Body of pancreas (tissue), 4 donors: ENCODE measurements at regions not wholly inside any gene's neighbourhood (a gene's known extent, or its start where the extent isn't known, plus 50 kb on each side); places are given as distances from the start of the nearest gene placed in this dataset.
"Not testable (repeated sequence)": the region's sequence is repeated elsewhere in the genome, so short reads cannot be mapped to it uniquely, and the experiment has no call there.

Experiments
- ATAC-seq: fragments of 150-250 bp; one replicate; pipeline ENCODE4 v1.9.1; 2016
- DNase-seq, 4 donors: peaks; one replicate each; pipeline ENCODE4 v3.0.0-alpha.2; 2019
- H3K27ac ChIP-seq, 4 donors: fragments of 200-600 bp; sonication (generic); 1 replicate in 3 of 4; 2 replicates in 1 of 4; pipeline versions ENCODE4 v1.5.1 to v1.6.1; 2016 to 2019; ENCODE audit warnings: mild to moderate bottlenecking in 1 of 4, mixed read lengths in 1 of 4, moderate library complexity in 1 of 4
- H3K27me3 ChIP-seq, 2 donors: fragments of 200-600 bp; sonication (generic); one replicate each; pipeline ENCODE4 v1.6.0; 2016; ENCODE audit warnings: mild to moderate bottlenecking in 1 of 2
- H3K36me3 ChIP-seq, 2 donors: fragments of 200-600 bp; sonication (generic); replicated peaks in 1 of 2; 2 replicates each; pipeline ENCODE4 v1.5.1; 2016; ENCODE audit warnings: low read depth in 2 of 2; ENCODE audit not compliant: insufficient read depth in 1 of 2
- H3K4me1 ChIP-seq: fragments of 200-600 bp; sonication (generic); one replicate; pipeline ENCODE4 v1.6.0; 2016
- H3K4me3 ChIP-seq, 2 donors: fragments of 200-600 bp; sonication (generic); 1 replicate in 1 of 2; 2 replicates in 1 of 2; pipeline ENCODE4 v1.5.1; 2016 to 2019
- H3K9me3 ChIP-seq, 3 donors: fragments of 200-600 bp; sonication (generic); 1 replicate in 2 of 3; 2 replicates in 1 of 3; pipeline ENCODE4 v1.5.1; 2016
- CTCF ChIP-seq, 7 experiments: fragments of 450-650 bp in 4 of 7; fragments of 200-600 bp in 3 of 7; sonication (generic) in 3 of 7; IDR thresholded peaks; one replicate each; pipeline ENCODE4 v1.5.1; 2016 to 2019; ENCODE audit warnings: antibody characterized with exemption in 7 of 7
- POLR2A ChIP-seq, 3 donors: fragments of 450-650 bp; IDR thresholded peaks; one replicate each; pipeline ENCODE4 v1.6.1; 2016; ENCODE audit warnings: antibody characterized with exemption in 3 of 3, mild to moderate bottlenecking in 2 of 3
- WGBS, 2 donors: methylation state at CpG; one replicate each; pipeline ENCODE4 v1.1.5; 2017; 5-methylcytosine and 5-hydroxymethylcytosine counted together
- intact Hi-C: fragments of 100-400 bp; cut with DNase I; formaldehyde crosslinking; loops from one replicate; pipeline ENCODE4 v1.15.1; 2023

GRCh38 chr2:150676747-150677383 is 189.4 kb upstream of the RND3 start:
- TF ChIP-seq POLR2A (IDR thresholded peaks at IDR 0.05) (no peak), CTCF (IDR thresholded peaks at IDR 0.05) (no peak)
- ATAC-seq (no peak), DNase-seq (no peak)
- intact Hi-C loops, result no loop called here
- Histone ChIP-seq H3K27me3 (no peaks in the 10 kb centered on the region), H3K27ac (no peak overlapping the region), H3K36me3 (no peaks in the 10 kb centered on the region), H3K4me3 (no peak overlapping the region), H3K9me3 (no peaks in the 10 kb centered on the region), H3K4me1 (no peaks in the 10 kb centered on the region)
- WGBS, 2 donors, result 48 to 51% methylated on average over 3 of the region's 3 CpGs

GRCh38 chr2:150675807-150676206 is 188.3 kb upstream of the RND3 start:
- TF ChIP-seq CTCF (IDR thresholded peaks at IDR 0.05), result no peak
- 67 to 76% methylated on average over 2 of the region's 2 CpGs for WGBS, 2 donors

GRCh38 chr2:150674283-150674682 is 186.8 kb upstream of the RND3 start:
- Histone ChIP-seq H3K4me1 (no peaks in the 10 kb centered on the region), H3K36me3 (no peaks in the 10 kb centered on the region), H3K27me3 (no peaks in the 10 kb centered on the region), H3K9me3 (no peaks in the 10 kb centered on the region), H3K4me3 (no peak overlapping the region), H3K27ac (no peak overlapping the region)
- ATAC-seq (no peak), DNase-seq (no peak)
- intact Hi-C loops, result no loop called here
- 61 to 67% methylated on average over 3 of the region's 3 CpGs for WGBS, 2 donors
- TF ChIP-seq CTCF (IDR thresholded peaks at IDR 0.05) (no peak), POLR2A (IDR thresholded peaks at IDR 0.05) (no peak)

More at GRCh38 chr2:150675807-150676206, 188.3 kb upstream of the RND3 start:
- DNase-seq (no peak), ATAC-seq (no peak)
- intact Hi-C loops, result no loop called here
- Histone ChIP-seq H3K4me3 (no peak overlapping the region), H3K4me1 (no peaks in the 10 kb centered on the region), H3K36me3 (no peaks in the 10 kb centered on the region), H3K27ac (no peak overlapping the region), H3K27me3 (no peaks in the 10 kb centered on the region), H3K9me3 (no peaks in the 10 kb centered on the region)

GRCh38 chr2:150672311-150672710 is 184.8 kb upstream of the RND3 start:
- Histone ChIP-seq H3K9me3 (no peaks in the 10 kb centered on the region), H3K36me3 (no peaks in the 10 kb centered on the region), H3K27me3 (no peaks in the 10 kb centered on the region), H3K4me3 (no peak overlapping the region), H3K27ac (no peak overlapping the region), H3K4me1 (no peaks in the 10 kb centered on the region)
- intact Hi-C loops, result no loop called here
- TF ChIP-seq POLR2A (IDR thresholded peaks at IDR 0.05) (no peak), CTCF (IDR thresholded peaks at IDR 0.05) (no peak)
- no peak for DNase-seq
- ATAC-seq, result no peak
- 81 to 84% methylated on average over 2 of the region's 2 CpGs for WGBS, 2 donors

GRCh38 chr2:150669492-150669891 is 182.0 kb upstream of the RND3 start:
- ATAC-seq (no peak), DNase-seq (no peak)
- TF ChIP-seq POLR2A (IDR thresholded peaks at IDR 0.05) (no peak), CTCF (IDR thresholded peaks at IDR 0.05) (no peak)
- Histone ChIP-seq H3K27me3 (no peaks in the 10 kb centered on the region), H3K4me1 (no peaks in the 10 kb centered on the region), H3K4me3 (no peak overlapping the region), H3K36me3 (no peaks in the 10 kb centered on the region), H3K27ac (no peak overlapping the region), H3K9me3 (no peaks in the 10 kb centered on the region)
- intact Hi-C loops, result no loop called here
- 67 to 83% methylated on average over 3 of the region's 3 CpGs for WGBS, 2 donors

- H3K4me1 ChIP-seq, ATAC-seq, H3K27me3 ChIP-seq, H3K27ac ChIP-seq, DNase-seq, H3K4me3 ChIP-seq, H3K36me3 ChIP-seq, H3K9me3 ChIP-seq, intact Hi-C loops: not testable (repeated sequence)
Observed at GRCh38 chr2:150667039-150667438, 179.6 kb upstream of the RND3 start.
